NOMO-1 treated with DMSO at 0.1 percent for 48 hours (cell line): ENCODE measurements at regions not wholly inside any gene's neighbourhood (a gene's known extent, or its start where the extent isn't known, plus 50 kb on each side); places are given as distances from the start of the nearest gene placed in this dataset.

ENCODE experiments used
- DNase-seq: peaks from one replicate; lab custom pipeline; 2025; ENCODE audit not compliant: unreplicated experiment; lab: John Stamatoyannopoulos, UW

- no peak for DNase-seq
These were observed 707.8 kb upstream of the LMCD1 start for GRCh38 chr3:7793786-7794185.

GRCh38 chr3:7798276-7798675, 703.3 kb upstream of the LMCD1 start:
- no peak for DNase-seq

GRCh38 chr3:7800006-7800780, 701.4 kb upstream of the LMCD1 start:
- no peak for DNase-seq

- no peak for DNase-seq
These were observed 689.1 kb upstream of the LMCD1 start for GRCh38 chr3:7812490-7812889.

GRCh38 chr3:7813365-7813764, 688.3 kb upstream of the LMCD1 start:
- DNase-seq: no peak

- no peak for DNase-seq
These were observed 684.4 kb upstream of the LMCD1 start for GRCh38 chr3:7817239-7817638.

- DNase-seq: no peak
These were observed 680.7 kb upstream of the LMCD1 start for GRCh38 chr3:7820969-7821368.

GRCh38 chr3:7821858-7822257, 679.8 kb upstream of the LMCD1 start:
- DNase-seq: no peak

- no peak for DNase-seq
These were observed 660.2 kb upstream of the LMCD1 start for GRCh38 chr3:7841451-7841850.

GRCh38 chr3:7843441-7843840, 658.2 kb upstream of the LMCD1 start:
- DNase-seq: no peak

GRCh38 chr3:7847021-7847420, 654.6 kb upstream of the LMCD1 start:
- DNase-seq: no peak

GRCh38 chr3:7847521-7847920, 654.1 kb upstream of the LMCD1 start:
- DNase-seq: no peak

- no peak for DNase-seq
These were observed 647.4 kb upstream of the LMCD1 start for GRCh38 chr3:7854266-7854665.

- no peak for DNase-seq
These were observed 646.9 kb upstream of the LMCD1 start for GRCh38 chr3:7854721-7855120.

GRCh38 chr3:7865611-7866010, 636.0 kb upstream of the LMCD1 start:
- DNase-seq: no peak

GRCh38 chr3:7867587-7867986, 634.0 kb upstream of the LMCD1 start:
- DNase-seq: no peak

- DNase-seq: no peak
These were observed 630.5 kb upstream of the LMCD1 start for GRCh38 chr3:7871003-7871560.

- DNase-seq: no peak
These were observed 627.5 kb upstream of the LMCD1 start for GRCh38 chr3:7874116-7874515.

- DNase-seq: no peak
These were observed 625.7 kb upstream of the LMCD1 start for GRCh38 chr3:7875925-7876324.

- no peak for DNase-seq
These were observed 624.8 kb upstream of the LMCD1 start for GRCh38 chr3:7876741-7877297.

- no peak for DNase-seq
These were observed 624.3 kb upstream of the LMCD1 start for GRCh38 chr3:7877312-7877711.

GRCh38 chr3:7879572-7879971, 622.1 kb upstream of the LMCD1 start:
- no peak for DNase-seq

GRCh38 chr3:7881946-7882345, 619.7 kb upstream of the LMCD1 start:
- DNase-seq: no peak
